ENCODE measurements at regions not wholly inside any gene's neighbourhood (a gene's known extent, or its start where the extent isn't known, plus 50 kb on each side); places are given as distances from the start of the nearest gene placed in this dataset.
"Not testable (repeated sequence)": the region's sequence is repeated elsewhere in the genome, so short reads cannot be mapped to it uniquely, and the experiment has no call there.

DNA sequence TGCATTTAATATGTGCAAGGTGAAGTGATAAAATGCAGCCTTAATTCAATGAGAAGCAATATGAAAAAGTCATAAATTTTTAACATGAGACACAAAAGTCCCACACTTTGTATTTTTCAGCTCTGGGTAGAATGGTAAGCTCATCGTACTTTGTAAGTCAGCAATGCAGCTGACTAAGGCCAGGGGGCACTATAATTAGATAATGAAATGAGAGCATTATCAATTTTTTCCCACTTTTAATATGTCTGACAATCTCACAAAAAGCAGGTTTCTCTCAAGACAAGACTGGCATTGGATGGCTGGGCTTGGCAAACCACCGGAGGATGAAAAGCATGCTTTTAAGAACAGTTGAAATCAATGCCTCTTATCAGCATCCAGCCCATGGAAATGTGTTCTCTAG, 162.8 kb downstream of the FAM174A start:
- no peak for DNase-seq

DNA sequence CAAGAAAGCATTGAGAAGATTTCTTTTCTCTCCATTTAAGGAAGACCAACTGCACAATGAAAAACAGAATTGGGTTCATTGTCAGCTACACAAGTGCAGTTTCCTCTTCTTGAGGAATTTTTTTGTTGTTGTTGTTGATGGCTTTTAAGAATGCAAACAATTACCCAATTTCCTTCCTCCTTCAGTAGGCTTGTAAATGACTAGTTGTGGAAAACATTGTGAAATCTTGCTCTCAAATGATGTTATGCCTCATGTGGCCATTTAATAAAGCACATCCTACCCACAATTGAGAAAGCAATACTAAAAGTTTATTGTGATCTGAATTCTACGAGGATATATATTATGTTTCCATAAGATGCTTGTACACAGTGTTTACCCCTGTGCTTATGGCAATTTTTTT, 171.6 kb downstream of the FAM174A start:
- no peak for DNase-seq

DNA sequence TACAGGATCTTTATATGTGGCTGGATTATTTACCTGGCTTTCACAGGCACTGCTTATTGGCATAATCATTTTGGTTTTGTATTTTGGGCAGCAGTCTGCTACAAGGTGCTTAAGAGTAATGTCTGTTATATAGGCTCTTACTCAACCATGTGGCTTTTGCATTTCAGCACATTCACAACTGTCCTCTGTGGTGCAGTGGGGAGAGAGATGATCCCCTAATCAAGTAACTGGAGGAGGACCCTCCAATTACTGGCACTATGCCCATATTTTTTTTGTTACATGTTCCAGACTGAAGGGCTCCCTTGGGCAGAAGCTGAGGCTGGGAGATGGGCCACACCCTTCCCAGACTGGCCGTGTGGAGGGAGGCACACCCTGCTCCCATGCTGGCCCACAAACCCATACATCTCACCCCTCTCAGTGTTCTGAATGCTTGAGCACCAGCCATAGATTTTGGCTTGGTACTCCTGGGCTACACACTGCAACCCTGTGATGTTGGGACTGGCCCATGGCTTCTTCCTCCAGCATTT, 173.5 kb downstream of the FAM174A start:
- DNase-seq, result no peak

DNA sequence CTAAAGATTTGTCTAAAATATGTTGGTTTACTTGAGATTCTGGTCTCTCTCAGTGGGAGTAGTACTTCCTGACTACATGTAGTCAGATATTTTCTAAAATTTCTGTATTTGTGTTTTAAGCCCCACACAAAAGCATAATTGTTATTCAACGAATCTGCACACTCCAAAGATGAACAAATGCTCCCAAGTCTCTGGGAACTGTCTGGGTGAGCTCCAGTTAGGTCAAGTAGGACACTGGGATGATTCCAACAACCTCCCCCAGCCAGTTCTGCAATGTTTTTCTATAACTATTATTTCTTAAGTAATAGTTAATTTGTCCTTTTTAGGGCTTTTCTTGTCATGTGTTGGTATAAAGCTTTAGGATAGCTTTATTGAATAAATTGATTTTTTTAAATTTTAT, 174.6 kb downstream of the FAM174A start:
- DNase-seq, result no peak

DNA sequence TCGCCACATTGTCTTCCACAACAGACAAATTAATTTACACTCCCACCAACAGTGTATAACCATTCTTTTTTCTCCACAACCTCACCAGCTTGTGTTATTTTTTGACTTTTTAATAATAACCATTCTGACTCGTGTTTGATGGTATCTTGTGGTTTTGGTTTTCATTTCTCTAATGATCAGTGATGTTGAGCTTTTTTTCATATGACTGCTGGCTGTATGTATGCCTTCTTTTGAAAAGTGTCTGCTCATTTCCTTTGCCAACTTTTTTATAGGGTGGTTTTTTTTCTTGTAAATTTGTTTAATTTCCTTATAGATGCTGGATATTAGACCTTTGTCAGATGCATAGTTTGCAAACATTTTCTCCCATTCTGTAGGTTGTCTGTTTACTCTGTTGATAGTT, 179.6 kb downstream of the FAM174A start:
- not testable (repeated sequence) for DNase-seq

DNA sequence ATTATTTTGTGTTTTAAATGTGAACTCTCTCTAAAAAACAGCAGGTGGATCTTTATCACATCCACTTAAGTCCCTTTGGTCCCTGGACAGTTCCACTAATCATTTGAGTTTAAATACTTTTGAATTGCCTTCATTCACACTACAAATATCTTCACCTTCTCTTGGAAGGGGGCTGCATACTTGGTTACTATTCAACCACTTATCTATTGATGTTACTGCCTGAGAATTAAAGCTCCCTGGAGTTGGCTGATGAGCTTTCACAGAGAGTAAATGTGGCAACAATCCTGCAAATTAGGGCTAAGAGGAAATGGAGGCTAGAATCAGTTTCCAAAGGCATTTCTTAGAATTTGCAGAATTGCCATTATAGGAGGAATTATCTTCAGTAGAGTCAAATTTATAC, 180.4 kb downstream of the ST8SIA4 start:
- no peak for DNase-seq

DNA sequence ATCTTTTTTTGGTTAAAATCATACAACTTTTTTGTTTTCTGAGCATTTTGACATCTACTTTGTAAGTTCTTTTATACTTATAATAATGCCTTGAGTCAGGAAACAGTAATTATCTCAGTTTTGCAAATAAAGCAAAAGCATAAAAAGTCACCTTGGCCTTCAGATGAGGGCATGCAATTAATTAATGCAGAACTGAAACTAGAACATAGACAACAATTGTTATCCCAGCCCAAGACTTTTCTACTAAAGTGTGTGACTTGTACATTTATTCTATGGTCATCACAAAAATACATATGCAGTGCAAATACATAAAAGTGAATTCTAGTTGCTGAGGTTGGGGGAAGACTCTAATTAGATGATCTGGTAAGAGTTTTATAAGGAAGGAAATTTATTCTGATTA, 179.9 kb downstream of the ST8SIA4 start:
- DNase-seq, result no peak

DNA sequence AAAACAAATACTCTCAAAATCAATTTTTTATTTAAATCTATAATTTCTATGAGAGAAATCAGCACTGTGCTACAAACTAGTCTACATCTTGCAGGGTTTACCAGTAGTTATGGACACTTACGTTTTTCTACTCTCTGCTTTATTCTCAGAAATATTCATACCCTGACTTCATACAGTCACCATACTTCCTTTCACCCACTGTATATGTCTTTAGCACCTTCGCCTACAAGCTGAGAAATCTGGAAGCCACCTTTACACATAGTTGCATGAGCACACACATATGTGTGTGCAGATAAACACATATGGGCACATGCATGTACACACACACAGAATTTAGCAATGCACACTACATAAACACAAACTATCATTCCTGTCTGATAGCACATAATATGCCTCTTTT, 177.0 kb downstream of the ST8SIA4 start:
- no peak for DNase-seq

DNA sequence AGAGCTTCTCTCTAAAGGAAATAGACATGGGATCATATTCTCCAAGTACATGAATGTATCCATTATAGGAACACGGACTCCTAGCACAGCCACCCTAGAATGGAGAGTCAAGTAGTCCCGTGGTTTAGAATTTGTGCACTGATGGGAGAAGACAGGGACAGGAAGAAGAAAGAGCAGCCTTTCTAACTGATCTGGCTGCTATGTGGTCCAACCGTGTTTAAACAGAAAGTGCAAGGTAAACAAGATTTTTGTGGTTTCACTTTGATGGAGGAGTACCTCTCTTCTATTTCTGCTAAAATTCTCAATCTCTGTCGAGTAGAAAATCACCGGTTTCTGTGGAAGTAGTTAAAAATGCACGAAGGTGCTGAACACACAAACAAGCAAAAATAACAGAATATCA, 171.3 kb downstream of the ST8SIA4 start:
- DNase-seq, result no peak

DNA sequence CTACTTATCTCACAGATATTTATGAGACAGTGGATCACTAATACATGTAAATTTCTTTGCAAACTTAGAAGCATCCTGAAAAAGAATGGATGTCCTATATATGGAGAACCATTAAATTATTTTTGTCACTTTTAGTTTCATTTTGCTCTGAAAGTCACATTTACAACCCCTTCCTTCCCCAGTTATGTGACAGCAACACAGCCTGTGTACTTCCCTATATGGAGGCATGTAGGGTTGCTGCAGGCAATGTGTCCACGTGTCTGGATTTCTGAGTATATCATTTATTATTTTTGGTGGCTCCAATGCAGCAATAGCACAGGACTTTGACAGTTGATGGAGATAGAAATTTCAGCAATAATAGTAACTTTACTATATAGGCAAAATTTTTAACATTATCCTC, 156.4 kb downstream of the ST8SIA4 start:
- DNase-seq, result no peak

DNA sequence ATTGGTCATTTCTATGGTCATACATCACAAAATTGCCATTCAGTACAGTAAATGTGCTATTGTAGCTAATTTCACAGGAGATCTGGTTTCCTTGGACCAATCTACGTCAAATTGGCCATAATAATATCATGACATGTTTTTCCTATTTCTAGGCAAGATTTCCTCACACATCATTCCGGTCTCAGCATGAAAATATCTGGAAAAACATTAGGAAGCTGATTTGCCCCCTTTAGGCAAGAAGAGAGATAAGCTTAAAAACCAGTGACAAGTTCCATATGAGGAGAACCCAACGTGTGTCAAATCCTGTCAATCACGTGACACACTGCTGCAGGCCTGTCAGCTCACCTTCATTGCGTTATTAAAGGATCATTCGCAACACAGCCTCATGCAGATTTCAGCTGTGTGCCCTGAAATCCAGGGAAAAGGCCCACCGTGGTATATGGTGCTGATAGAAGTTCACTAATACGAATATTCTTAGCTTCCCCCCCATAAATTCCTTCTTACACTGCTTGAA, 153.3 kb downstream of the ST8SIA4 start:
- DNase-seq, result no peak

DNA sequence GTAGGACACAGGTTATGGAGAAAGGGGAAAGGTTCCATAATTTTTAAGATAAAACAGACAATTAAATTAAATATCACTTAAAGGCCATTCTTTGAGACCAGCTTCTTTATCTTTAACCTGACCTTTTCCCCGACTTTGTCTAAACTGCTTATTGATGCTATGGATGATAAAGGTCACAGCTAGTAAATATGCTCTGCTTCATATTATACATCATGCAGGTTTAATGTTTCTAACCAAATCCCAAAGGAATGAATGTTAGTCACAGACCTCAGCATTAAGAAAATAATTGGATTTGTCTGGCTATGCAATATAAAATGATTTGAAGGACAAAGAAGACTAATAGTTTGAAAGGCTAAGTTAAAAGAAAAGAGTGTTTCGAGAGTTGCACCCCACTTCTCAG, 147.6 kb downstream of the ST8SIA4 start:
- no peak for DNase-seq

Data from right hindlimb (tissue), 1 donor.